Pancreas (tissue), 10 donors: ENCODE measurements at regions not wholly inside any gene's neighbourhood (a gene's known extent, or its start where the extent isn't known, plus 50 kb on each side); places are given as distances from the start of the nearest gene placed in this dataset.

ENCODE experiments used
- ATAC-seq, 4 donors: fragments of 200-7000 bp; cut with Tn5 transposase; one replicate each; pipeline versions ENCODE4 v1.8.0 to v1.9.1; 2020; ENCODE audit warnings: mild to moderate bottlenecking in 4 of 4, moderate library complexity in 4 of 4
- DNase-seq, 6 donors: peaks; one replicate each; pipeline ENCODE4 v3.0.0-alpha.2; 2020
- FAIRE-seq: peaks from 2 replicates; lab custom pipeline; 2012; peaks lifted over from hg19 to GRCh38; lab: Jason Lieb, UNC
- H3K27ac ChIP-seq, 4 donors: fragments of 200-600 bp; sonication (generic); 1 replicate in 3 of 4; 2 replicates in 1 of 4; pipeline versions ENCODE4 v1.5.0 to v1.8.0; 2020
- H3K27me3 ChIP-seq, 4 donors: fragments of 200-600 bp; one replicate each; pipeline ENCODE4 v1.8.0; 2021
- H3K36me3 ChIP-seq, 3 donors: fragments of 200-600 bp; sonication (generic) in 1 of 3; one replicate each; pipeline versions ENCODE4 v1.5.0 to v1.8.0; 2020 to 2021
- H3K4me1 ChIP-seq, 3 donors: fragments of 200-600 bp; one replicate each; pipeline ENCODE4 v1.8.0; 2021
- H3K4me3 ChIP-seq, 4 donors: fragments of 200-600 bp; sonication (generic) in 2 of 4; one replicate each; pipeline versions ENCODE4 v1.5.0 to v1.8.0; 2020 to 2021
- H3K9me3 ChIP-seq, 4 donors: fragments of 200-600 bp; one replicate each; pipeline ENCODE4 v1.8.0; 2021
- CTCF ChIP-seq, 4 donors: fragments of 200-600 bp; sonication (generic) in 3 of 4; IDR thresholded peaks; one replicate each; pipeline versions ENCODE4 v1.5.0 to v1.8.0; 2021; ENCODE audit warnings: antibody characterized with exemption in 4 of 4
- WGBS, 2 donors: extraction: QIAGEN DNeasy Blood & Tissue Kit; methylation state at CpG; one replicate each; pipeline ENCODE4 v1.1.7; 2013; 5-methylcytosine and 5-hydroxymethylcytosine counted together
- intact Hi-C, 3 donors: fragments of 100-400 bp; cut with DNase I; formaldehyde crosslinking; loops; one replicate each; pipeline versions ENCODE4 v1.11.1 to v1.14.2; 2022
- donor health status: healthy with polysubstance abuse.
- donor health status: DM: no; HTN: no; CAD: no; lungs with moderate emphysema.
- donor health status: DM: no; HTN: no; CAD: no.
- donor health status: control.
- donor health status: control.
- donor health status: Bipolar disorder and iron deficiency.
- donor health status: DM: yes; HTN: yes; CAD: no.
- donor health status: DM: no; HTN: no; CAD: no.
- donor health status: DM: no; HTN: no; CAD: no.
- donor health status: DM: yes; HTN: yes; CAD: no.

- H3K9me3 ChIP-seq: no peaks in the 10 kb centered on the region
- no peak for ATAC-seq
- TF ChIP-seq CTCF (IDR thresholded peaks at IDR 0.05): no peak
- FAIRE-seq: no peak
- H3K36me3 ChIP-seq: no peaks in the 10 kb centered on the region
- no peak for DNase-seq
- no peak overlapping the region for H3K27ac ChIP-seq
- intact Hi-C loops: no loop called here
- H3K4me1 ChIP-seq: no peaks in the 10 kb centered on the region
- H3K27me3 ChIP-seq: no peaks in the 10 kb centered on the region
- 81 to 91% methylated on average over 3 of the region's 3 CpGs for WGBS, 2 donors
- H3K4me3 ChIP-seq: no peak overlapping the region
Observed at GRCh38 chr17:62913991-62914570, 52.0 kb upstream of the TANC2 start.

GRCh38 chr17:62912363-62912762 is 53.7 kb upstream of the TANC2 start:
- intact Hi-C loops: no loop called here
- no peak for FAIRE-seq
- no peak overlapping the region for H3K4me3 ChIP-seq
- no peaks in the 10 kb centered on the region for H3K36me3 ChIP-seq
- no peak for DNase-seq
- no peak for ATAC-seq
- no peaks in the 10 kb centered on the region for H3K27me3 ChIP-seq
- H3K4me1 ChIP-seq: no peaks in the 10 kb centered on the region
- no peak for TF ChIP-seq CTCF (IDR thresholded peaks at IDR 0.05)
- H3K27ac ChIP-seq: no peak overlapping the region
- H3K9me3 ChIP-seq: no peaks in the 10 kb centered on the region
- WGBS, 2 donors: 61 to 78% methylated on average over 4 of the region's 4 CpGs

- intact Hi-C loops: no loop called here
- no peak overlapping the region for H3K27ac ChIP-seq
- no peak overlapping the region for H3K4me3 ChIP-seq
- no peak for TF ChIP-seq CTCF (IDR thresholded peaks at IDR 0.05)
- no peaks in the 10 kb centered on the region for H3K36me3 ChIP-seq
- ATAC-seq (no peak), FAIRE-seq (no peak), DNase-seq (no peak)
- 54 to 63% methylated on average over 3 of the region's 3 CpGs for WGBS, 2 donors
- H3K9me3 ChIP-seq: no peaks in the 10 kb centered on the region
- no peaks in the 10 kb centered on the region for H3K27me3 ChIP-seq
- no peaks in the 10 kb centered on the region for H3K4me1 ChIP-seq
Observed at GRCh38 chr17:62911114-62911513, 54.9 kb upstream of the TANC2 start.

- intact Hi-C loops: no loop called here
- no peaks in the 10 kb centered on the region for H3K9me3 ChIP-seq
- TF ChIP-seq CTCF (IDR thresholded peaks at IDR 0.05): no peak
- no peak overlapping the region for H3K4me3 ChIP-seq
- H3K27me3 ChIP-seq: no peaks in the 10 kb centered on the region
- H3K27ac ChIP-seq: no peak overlapping the region
- no peaks in the 10 kb centered on the region for H3K36me3 ChIP-seq
- 43 to 53% methylated on average over 4 of the region's 4 CpGs for WGBS, 2 donors
- no peak for FAIRE-seq
- ATAC-seq: no peak
- DNase-seq: no peak
- no peaks in the 10 kb centered on the region for H3K4me1 ChIP-seq
Observed at GRCh38 chr17:62910277-62910676, 55.8 kb upstream of the TANC2 start.

- no peak for TF ChIP-seq CTCF (IDR thresholded peaks at IDR 0.05)
- no peaks in the 10 kb centered on the region for H3K4me1 ChIP-seq
- H3K4me3 ChIP-seq: no peak overlapping the region
- intact Hi-C loops: no loop called here
- DNase-seq (no peak), FAIRE-seq (no peak), ATAC-seq (no peak)
- H3K9me3 ChIP-seq: no peaks in the 10 kb centered on the region
- WGBS, 2 donors: 51 to 55% methylated on average over 4 of the region's 4 CpGs
- no peaks in the 10 kb centered on the region for H3K27me3 ChIP-seq
- no peaks in the 10 kb centered on the region for H3K36me3 ChIP-seq
- no peak overlapping the region for H3K27ac ChIP-seq
Observed at GRCh38 chr17:62907961-62908360, 58.1 kb upstream of the TANC2 start.
